SK-MEL-5 (cell line): ENCODE measurements at regions not wholly inside any gene's neighbourhood (a gene's known extent, or its start where the extent isn't known, plus 50 kb on each side); places are given as distances from the start of the nearest gene placed in this dataset.
"Not testable (repeated sequence)": the region's sequence is repeated elsewhere in the genome, so short reads cannot be mapped to it uniquely, and the experiment has no call there.

Experiments used
- DNase-seq: peaks from one replicate; pipeline ENCODE4 v3.0.0-alpha.2; 2016; ENCODE audit warnings: low read depth, low spot score
- in situ Hi-C: cut with HindIII; loops from 2 replicates; pipeline ENCODE4 v1.10.0; 2016; ENCODE audit warnings: low sequenced_read_pairs, high pct_unique_total_duplicates, low pct_unique_long_range_greater_than_20kb

GRCh38 chr14:71449316-71450055 is 482.7 kb upstream of the RGS6 start:
- in situ Hi-C loops, result no loop called here
- no peak for DNase-seq

DNA sequence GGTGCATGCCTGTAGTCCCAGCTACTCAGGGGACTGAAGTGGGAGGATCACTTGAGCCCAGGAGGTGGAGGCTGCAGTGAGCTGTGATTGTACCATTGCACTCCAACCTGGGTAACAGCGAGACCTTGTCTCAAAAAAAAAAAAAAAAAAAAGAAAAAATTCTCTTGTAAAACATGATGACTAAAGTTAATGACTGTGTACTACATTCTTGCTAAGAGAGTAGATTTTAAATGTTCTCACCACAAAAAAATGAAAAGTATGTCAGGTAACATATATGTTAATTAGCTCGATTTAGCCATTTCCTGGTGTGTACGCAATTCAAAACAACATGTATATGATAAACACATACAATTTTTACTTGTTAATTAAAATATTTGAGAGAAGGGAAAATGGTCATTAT is 480.7 kb upstream of the RGS6 start:
- DNase-seq, result no peak
- in situ Hi-C loops, result no loop called here

DNA sequence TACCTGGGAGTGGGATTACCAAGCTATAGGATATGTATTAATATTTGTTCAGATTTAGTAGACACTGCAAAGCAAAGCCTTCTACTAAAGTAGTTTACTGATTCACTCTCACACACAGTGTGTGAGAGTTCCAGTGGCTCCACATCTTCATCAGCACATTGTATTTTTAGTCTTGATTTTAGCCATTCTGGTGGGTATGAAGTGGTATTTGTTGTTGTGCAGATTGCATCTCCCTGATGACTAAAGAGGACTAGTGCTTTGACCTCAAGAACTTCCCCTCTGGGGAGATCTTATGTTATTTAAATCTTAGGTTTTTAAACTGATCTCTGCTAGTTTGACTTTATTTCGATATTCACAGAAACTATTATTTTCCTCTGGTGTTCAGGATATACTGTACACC is 479.7 kb upstream of the RGS6 start:
- in situ Hi-C loops, result no loop called here
- DNase-seq, result no peak

DNA sequence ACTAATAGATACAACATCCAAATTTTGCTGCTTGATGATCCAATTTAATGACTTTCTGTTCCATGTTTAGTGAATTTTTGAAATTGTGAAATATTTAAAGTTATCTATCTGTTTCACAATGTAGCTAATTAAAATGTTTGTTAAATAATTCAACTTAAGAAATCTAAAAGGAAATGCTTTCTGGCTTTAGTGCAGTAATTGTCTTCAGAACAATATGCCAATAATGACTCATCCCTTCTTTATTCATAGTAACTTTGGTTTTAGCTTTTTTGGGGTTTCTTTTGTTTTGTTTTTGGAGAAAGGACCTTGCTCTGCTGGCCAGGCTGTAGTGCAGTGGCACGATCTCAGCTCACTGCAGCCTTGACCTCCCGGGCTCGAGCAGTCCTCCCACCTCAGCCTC is 479.2 kb upstream of the RGS6 start:
- DNase-seq, result no peak
- in situ Hi-C loops, result no loop called here

DNA sequence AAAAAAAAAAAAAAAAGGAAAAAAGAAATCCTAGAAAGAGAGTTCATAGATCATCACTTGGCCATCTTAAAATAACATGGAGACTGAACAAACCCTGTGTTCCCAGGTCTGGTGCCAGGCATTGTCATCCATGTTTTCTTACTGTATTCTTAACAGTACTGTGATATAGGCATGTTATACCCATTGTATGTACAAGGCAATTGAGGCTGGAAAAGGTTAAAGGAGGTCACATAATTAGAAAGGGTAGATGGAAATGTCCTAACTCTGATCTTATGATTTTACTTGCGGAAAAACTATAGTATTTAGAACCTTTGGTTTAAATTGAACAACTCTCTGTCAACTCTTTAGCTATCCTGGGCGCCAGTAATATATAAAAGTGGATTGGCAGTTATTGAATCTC is 478.2 kb upstream of the RGS6 start:
- in situ Hi-C loops, result no loop called here

DNA sequence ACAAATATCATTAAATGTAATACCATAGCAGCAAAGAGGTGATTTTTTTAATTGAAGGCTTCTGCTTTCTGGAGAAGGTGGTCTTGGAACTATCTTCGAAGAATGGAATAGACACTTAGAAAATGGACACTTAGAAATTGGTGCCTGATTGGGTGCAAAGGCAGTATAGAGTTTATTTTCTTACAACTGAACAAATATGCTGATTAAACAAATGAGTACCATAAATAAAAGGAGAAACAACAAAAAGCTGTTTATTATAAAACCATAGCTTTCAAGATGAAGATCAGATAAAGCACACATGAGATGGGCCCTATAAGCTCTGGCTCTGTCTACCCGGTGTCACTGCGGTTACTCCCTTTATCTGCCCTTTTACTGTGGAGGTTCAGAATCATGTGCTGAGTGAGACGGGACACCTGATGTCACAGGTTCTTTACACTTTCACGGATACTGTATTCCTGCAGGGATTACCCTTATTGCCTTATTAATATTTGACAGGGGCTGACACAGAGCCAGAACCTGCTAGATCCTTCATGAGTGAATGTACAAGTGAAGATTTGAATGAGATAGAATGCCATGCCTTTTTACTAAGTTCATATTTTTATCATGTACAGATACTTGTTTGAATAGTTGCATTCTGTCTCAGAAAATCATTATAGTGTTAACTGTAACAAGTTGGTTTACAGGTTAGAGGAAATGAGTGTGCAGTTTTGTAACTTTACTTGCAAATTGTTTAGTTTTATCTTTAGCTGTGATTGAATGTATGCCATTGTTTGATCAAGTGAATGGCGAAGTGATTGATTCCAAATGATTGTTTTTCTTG is 477.5 kb upstream of the RGS6 start:
- DNase-seq, result no peak
- in situ Hi-C loops, result no loop called here

More for the DNA sequence above, 478.2 kb upstream of the RGS6 start:
- no peak for DNase-seq

DNA sequence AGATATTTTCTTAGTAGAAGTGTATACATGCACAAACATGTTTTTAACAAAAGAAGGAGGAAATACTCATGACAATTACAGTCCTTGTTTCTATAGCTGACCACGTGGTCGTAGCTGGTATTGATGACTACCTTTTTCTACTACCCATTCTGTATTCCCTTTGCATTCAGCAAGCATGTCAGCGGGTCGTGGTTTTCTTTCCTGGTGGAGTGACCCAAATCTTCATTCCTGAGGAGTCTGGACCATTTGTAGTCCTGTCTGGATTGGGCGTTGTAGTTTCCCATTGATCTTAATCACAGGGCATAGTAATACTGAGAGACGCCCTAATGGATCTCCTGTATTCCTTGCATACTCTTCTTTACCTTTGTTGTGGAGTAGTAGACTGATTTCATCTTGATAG is 472.1 kb upstream of the RGS6 start:
- DNase-seq, result no peak
- in situ Hi-C loops, result no loop called here

DNA sequence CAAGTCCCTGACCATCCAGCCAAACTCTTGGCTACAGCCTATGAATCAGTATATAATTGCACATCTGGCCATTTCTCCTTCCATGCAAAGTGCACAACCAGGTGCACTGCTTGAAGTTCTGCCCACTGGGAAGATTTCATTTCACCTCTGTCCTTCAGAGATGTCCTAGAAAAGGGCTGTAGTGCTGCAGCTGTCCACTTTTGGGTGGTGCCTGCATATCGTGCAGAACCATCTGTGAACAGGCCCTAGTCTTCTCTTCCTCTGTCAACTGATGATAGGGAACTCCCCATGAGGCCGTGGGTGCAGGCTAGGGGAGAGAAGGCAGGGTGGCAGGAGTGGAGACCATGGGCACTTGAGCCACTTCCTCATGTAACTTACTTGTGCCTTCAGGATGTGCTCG is 470.6 kb upstream of the RGS6 start:
- in situ Hi-C loops, DNase-seq: not testable (repeated sequence)

DNA sequence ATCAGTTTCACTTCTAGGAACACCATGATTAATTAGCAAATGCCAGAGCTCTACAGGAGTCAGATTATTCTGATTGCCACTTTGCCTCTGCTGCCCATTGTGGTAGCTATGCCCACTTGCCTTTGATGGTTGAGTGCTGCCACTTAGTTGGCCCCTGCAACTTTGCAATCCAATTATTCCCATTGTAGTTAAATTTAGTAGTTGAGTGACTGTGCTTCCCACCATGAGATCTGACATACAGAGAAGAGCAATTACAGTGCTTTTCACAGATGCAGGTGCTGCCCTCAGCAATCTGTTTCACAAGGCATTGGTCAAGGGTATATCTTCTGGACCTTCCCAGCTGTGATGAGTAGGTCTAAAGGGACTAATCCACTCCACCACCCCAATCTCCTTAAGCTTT is 468.4 kb upstream of the RGS6 start:
- DNase-seq, result no peak

DNA sequence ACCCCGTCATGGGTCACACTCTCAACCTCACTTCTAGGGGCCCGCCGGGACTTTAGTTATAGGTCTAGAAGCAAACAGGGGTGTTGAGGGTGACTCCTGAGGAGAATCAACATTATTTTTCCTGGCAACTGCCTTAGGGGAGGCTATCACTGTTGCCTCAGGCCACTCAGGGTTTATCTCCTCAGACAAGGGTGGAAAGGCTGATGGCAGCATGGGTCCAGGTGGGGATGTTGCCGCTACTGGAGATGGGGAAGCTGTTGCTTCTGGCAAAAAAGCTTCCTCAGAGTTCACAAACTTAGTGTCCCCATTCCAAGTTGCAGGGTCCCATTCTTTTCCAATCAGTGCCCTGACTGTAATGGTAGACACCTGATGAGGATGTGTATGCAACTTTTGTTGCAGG is 467.4 kb upstream of the RGS6 start:
- no peak for DNase-seq
- in situ Hi-C loops, result no loop called here

More for the DNA sequence above, 468.4 kb upstream of the RGS6 start:
- in situ Hi-C loops, result no loop called here

DNA sequence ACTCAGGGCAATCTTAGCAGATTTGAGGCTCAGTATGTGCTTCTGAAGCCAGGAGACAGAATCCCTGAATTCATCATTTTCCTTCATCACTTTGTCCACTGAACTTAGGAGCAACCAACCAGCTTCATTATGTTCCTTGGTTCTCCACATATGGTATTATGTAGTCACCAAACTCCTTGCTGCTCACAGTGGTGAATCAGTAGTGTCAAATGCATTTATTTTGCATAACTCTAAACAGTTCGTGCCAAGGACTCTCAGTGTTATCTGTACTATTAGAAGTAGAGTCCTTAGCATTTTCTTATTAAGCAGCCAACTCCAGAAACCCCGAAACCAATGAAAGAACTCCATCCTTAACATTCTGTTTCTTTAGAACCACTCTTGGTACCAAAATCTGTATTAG is 466.9 kb upstream of the RGS6 start:
- in situ Hi-C loops, result no loop called here
- DNase-seq, result no peak

- no peak for DNase-seq
- in situ Hi-C loops, result no loop called here
Measured at GRCh38 chr14:71466251-71466650, 466.0 kb upstream of the RGS6 start.

DNA sequence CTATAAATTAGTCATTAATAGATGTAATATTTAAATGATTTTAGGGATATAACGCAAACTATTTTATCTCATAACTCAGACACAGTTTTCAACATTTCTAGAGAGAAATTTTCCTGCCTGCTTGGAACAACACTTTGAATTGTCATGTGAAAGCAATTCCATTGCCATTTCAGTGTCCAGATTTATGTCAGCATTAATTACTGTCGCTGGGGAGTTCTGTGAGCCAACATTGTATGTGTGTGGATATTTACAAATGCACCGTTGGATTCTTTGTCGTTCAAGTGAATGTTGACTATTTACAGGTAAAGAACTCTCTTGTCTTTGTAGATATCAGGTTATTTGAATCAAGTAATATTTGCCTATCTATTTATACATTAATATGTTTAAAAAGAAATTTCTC is 465.3 kb upstream of the RGS6 start:
- in situ Hi-C loops, result no loop called here
- DNase-seq, result no peak

DNA sequence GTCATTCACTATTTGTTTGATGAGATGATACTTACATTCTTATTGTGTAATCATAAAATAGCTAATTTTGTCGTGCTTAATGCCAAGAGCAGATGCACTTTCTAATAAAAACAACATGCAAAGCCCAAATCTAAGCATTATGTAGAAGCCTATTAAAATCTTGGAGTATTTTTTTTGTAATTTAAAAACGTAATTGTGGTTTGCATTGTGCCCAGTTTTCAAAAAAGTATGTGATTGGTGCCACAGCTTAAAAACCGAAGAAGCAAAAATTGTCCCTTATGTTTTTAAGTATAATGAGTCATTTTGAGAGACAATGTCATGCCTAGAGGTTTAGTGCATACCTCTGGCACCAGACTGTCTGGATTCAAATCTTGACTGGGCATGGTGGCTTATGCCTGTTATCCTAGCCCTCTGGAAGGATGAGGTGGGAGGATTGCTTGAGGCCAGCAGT is 464.8 kb upstream of the RGS6 start:
- DNase-seq, result no peak
- in situ Hi-C loops, result no loop called here

GRCh38 chr14:71468701-71469100 is 463.5 kb upstream of the RGS6 start:
- no peak for DNase-seq
- in situ Hi-C loops, result no loop called here

- DNase-seq, result no peak
- in situ Hi-C loops, result no loop called here
Measured at GRCh38 chr14:71469643-71470335, 462.4 kb upstream of the RGS6 start.

- DNase-seq, result no peak
- in situ Hi-C loops, result no loop called here
Measured at GRCh38 chr14:71471634-71472355, 460.4 kb upstream of the RGS6 start.
